GM12892 (cell line): ENCODE measurements at regions not wholly inside any gene's neighbourhood (a gene's known extent, or its start where the extent isn't known, plus 50 kb on each side); places are given as distances from the start of the nearest gene placed in this dataset.

Source experiments
- POLR2A ChIP-seq: IDR thresholded peaks from 2 replicates; pipeline ENCODE4 v1.6.1; 2011; ENCODE audit warnings: low read depth, low read length, control low read depth
- POLR2AphosphoS5 ChIP-seq: IDR thresholded peaks from 2 replicates; pipeline ENCODE4 v1.6.1; 2011; ENCODE audit warnings: low read depth, low read length, control low read depth
- TAF1 ChIP-seq: IDR thresholded peaks from 2 replicates; pipeline ENCODE4 v1.6.1; 2011; ENCODE audit warnings: low read depth, mild to moderate bottlenecking, control low read depth, low read length, borderline replicate concordance

GRCh38 chr2:106644623-106645022 lies 157.5 kb downstream of the CD8B2 start:
- no peak for TF ChIP-seq POLR2A
- TF ChIP-seq TAF1: no peak
- TF ChIP-seq POLR2AphosphoS5: no peak
